Neural cell (in vitro differentiated cells): ENCODE measurements at regions not wholly inside any gene's neighbourhood (a gene's known extent, or its start where the extent isn't known, plus 50 kb on each side); places are given as distances from the start of the nearest gene placed in this dataset.

Experiments used
- CTCF ChIP-seq: fragments of 450-650 bp; IDR thresholded peaks from 2 replicates; pipeline ENCODE4 v1.5.1; 2014; ENCODE audit warnings: antibody characterized with exemption, mild to moderate bottlenecking, moderate library complexity; ENCODE audit not compliant: poor library complexity, severe bottlenecking
- EZH2 ChIP-seq: fragments of 200-600, 300-800 bp; shearing (Covaris generic), sonication (generic); IDR thresholded peaks from 2 replicates; pipeline ENCODE4 v1.6.1; 2014; ENCODE audit warnings: antibody characterized with exemption, low read length, borderline replicate concordance, mild to moderate bottlenecking; ENCODE audit not compliant: insufficient read depth, poor library complexity, severe bottlenecking
- POLR2AphosphoS5 ChIP-seq: IDR thresholded peaks from 2 replicates; pipeline ENCODE4 v1.6.1; 2012
- RAD21 ChIP-seq: fragments of 450-650 bp; conservative IDR thresholded peaks from 2 replicates; pipeline ENCODE4 v1.6.1; 2014; ENCODE audit warnings: antibody characterized with exemption, mild to moderate bottlenecking, moderate library complexity
- REST ChIP-seq: IDR thresholded peaks from 2 replicates; pipeline ENCODE4 v1.6.1; 2012; ENCODE audit warnings: borderline replicate concordance

DNA sequence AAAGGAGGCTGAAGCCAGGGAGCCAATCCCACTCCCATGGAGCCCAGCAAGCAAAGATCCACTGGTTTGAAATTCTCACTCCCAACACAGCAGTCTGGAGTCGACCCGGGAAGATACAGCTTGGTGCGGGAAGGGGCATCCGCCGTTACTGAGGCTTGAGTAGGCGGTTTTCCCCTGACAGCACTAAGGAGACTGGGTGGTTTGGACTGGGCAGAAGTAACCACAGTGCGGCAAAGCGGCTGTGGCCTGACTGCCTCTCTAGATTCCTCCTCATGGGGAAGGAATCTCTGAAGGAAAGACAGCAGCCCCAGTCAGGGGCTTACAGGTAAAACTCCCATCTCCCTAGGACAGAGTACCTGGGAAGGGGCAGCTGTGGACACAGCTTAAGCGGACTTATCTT is 261.6 kb upstream of the KYNU start:
- TF ChIP-seq CTCF = no peak
- TF ChIP-seq EZH2 = no peak
- TF ChIP-seq RAD21 = no peak
- no peak for TF ChIP-seq POLR2AphosphoS5
- TF ChIP-seq REST = no peak
